ENCODE measurements at regions not wholly inside any gene's neighbourhood (a gene's known extent, or its start where the extent isn't known, plus 50 kb on each side); places are given as distances from the start of the nearest gene placed in this dataset.

- TF ChIP-seq, protein P1, sequence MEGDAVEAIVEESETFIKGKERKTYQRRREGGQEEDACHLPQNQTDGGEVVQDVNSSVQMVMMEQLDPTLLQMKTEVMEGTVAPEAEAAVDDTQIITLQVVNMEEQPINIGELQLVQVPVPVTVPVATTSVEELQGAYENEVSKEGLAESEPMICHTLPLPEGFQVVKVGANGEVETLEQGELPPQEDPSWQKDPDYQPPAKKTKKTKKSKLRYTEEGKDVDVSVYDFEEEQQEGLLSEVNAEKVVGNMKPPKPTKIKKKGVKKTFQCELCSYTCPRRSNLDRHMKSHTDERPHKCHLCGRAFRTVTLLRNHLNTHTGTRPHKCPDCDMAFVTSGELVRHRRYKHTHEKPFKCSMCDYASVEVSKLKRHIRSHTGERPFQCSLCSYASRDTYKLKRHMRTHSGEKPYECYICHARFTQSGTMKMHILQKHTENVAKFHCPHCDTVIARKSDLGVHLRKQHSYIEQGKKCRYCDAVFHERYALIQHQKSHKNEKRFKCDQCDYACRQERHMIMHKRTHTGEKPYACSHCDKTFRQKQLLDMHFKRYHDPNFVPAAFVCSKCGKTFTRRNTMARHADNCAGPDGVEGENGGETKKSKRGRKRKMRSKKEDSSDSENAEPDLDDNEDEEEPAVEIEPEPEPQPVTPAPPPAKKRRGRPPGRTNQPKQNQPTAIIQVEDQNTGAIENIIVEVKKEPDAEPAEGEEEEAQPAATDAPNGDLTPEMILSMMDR (IDR thresholded peaks at IDR 0.05; ENCODE audit: insufficient read depth, low read length), result no peak
- TF ChIP-seq REST (IDR thresholded peaks at IDR 0.05; ENCODE audit: insufficient replicate concordance, low read depth), result no peak
Measured at GRCh38 chr15:95327661-95328060, 1002.8 kb upstream of the NR2F2 start.
